Activated naive CD8-positive, alpha-beta T cell treated with anti-CD3 and anti-CD28 coated beads, Interleukin-2, amount 50 U/mL, for 16 hours (primary cell): ENCODE measurements at regions not wholly inside any gene's neighbourhood (a gene's known extent, or its start where the extent isn't known, plus 50 kb on each side); places are given as distances from the start of the nearest gene placed in this dataset.
"Not testable (repeated sequence)": the region's sequence is repeated elsewhere in the genome, so short reads cannot be mapped to it uniquely, and the experiment has no call there.

Source experiments
- DNase-seq: peaks from one replicate; pipeline ENCODE4 v3.0.0-alpha.2; 2020; ENCODE audit warnings: low read depth, low spot score

DNA sequence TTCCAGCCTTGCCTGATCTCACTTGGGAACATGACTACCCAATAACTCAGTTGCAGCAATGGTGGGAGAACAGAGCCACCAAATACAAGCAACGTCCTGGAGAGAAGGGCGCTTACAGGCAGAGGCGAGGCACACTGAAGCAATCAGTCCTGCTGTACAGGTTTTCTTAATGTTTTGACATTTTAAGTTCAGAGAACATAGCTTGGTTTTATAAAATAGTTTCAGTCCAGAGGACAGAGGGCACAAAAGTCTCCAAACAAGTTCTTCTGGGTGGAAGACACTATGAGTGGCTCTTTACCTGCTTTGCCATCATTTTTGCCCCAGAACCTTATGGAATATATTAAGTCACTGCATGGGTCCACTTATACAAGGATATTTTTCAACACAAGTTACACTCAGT, 103.4 kb upstream of the KCNG1 start:
- DNase-seq, result no peak

DNA sequence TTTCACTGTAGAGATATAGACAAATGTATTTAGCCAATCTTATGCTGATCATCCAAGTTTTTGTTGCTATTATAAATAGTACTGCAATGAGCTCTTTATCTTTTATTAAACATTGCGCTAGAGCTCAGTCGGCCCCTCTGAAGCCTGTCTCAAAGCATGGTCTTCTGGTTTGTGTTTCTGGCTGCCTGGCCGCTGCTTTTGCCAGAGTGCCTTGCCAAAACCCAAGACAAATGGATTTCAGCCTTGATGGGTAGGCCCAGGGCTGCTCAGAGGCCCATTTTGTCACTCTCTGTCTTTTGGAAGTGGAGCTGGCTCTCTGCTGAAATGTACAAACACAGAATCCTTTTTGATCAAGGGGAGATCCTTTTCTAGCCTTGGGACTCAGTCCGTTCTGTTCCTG, 102.9 kb upstream of the KCNG1 start:
- no peak for DNase-seq

- DNase-seq, result no peak
Measured at GRCh38 chr20:51125105-51125504, 102.2 kb upstream of the KCNG1 start.

DNA sequence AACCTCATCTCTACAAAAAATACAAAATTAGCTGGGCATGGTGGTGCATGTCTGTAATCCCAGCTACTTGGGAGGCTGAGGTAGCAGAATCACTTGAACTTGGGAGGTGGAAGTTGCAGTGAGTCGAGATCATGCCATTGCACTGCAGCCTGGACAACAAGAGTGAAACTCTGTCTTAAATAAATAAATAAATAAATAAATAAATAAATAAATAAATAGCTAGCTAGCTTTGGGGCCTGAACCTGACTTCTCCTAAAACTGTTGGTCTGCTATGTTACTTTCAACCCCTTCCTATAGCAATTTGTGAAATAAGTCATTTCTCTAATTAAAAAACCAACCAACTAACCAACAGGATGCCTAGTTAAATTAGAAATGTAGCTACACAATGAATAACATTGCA, 101.0 kb upstream of the KCNG1 start:
- not testable (repeated sequence) for DNase-seq

- no peak for DNase-seq
Measured at GRCh38 chr20:51122931-51123658, 100.2 kb upstream of the KCNG1 start.

GRCh38 chr20:51121901-51122412, 99.0 kb upstream of the KCNG1 start:
- no peak for DNase-seq

DNA sequence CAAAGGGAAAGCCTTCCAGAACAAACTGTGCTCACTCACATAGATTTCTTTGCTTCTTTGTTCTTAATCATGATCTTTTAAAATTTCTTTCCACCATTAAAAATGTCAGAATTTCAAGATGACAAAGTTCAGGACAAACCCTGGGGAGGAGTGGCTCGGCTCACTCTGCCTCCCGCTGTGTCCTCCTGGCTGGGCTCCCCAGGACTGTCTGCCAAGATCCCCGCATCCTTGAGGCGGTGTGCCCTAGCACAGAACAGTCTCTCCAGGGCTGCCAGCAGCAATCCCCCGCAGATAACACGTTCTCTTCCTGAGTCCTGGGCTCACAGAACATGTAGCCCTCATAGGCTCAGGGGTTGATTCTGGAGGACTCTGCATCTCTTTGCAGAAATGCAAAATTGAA, 98.4 kb upstream of the KCNG1 start:
- no peak for DNase-seq

GRCh38 chr20:51120868-51121267, 98.0 kb upstream of the KCNG1 start:
- no peak for DNase-seq

GRCh38 chr20:51120438-51120837, 97.5 kb upstream of the KCNG1 start:
- DNase-seq, result no peak

- no peak for DNase-seq
Measured at GRCh38 chr20:51119914-51120313, 97.0 kb upstream of the KCNG1 start.

DNA sequence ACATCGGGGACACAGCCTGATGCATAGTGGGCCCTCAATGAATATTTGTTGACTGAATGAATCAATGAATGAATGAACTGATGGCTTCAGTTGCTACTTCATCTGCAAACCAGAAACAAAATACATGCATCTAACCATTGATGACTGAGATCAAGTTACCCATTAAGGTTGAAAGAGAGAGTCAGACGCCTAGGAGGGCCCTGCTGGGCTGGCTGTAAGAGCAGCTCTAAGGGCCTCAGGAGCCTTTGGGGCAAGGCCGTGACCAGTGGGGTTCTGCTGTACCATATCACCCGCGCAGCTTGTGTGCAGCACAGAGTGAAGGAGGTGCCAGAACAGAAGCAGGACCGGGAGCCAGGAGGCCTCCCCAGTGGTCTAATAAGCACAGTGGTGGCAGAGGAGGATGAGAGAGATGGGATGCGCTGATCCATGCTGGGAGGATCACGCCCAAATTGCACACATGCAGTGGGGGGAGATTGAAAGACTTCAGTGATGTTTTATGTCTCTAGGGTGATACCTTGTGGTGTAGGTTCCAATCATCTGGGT, 96.1 kb upstream of the KCNG1 start:
- no peak for DNase-seq

DNA sequence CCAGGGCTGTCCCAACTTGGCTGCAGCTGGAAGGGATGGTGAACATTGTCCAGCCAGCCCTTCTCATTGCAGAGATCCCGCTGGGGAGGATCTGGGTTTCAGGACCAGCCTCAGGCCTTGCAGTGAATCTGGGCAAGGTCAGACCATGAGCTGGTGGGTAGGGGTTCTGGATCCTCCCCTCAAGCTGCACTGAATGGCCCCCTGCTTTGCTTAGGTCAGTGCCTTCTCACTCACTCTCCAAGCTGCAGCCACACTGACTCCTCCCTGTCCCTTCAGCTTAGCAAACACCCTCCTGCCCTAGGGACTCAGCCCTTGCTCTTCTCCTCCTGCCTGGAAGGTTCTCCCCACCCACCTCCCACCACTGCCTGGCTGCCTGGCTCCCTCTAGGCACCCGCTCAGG, 95.3 kb upstream of the KCNG1 start:
- no peak for DNase-seq

- DNase-seq, result no peak
Measured at GRCh38 chr20:51116765-51117686, 94.1 kb upstream of the KCNG1 start.

GRCh38 chr20:51111290-51111689, 88.4 kb upstream of the KCNG1 start:
- DNase-seq, result no peak

- no peak for DNase-seq
Measured at GRCh38 chr20:51108638-51109363, 85.9 kb upstream of the KCNG1 start.

GRCh38 chr20:51106011-51106410, 83.1 kb upstream of the KCNG1 start:
- no peak for DNase-seq

DNA sequence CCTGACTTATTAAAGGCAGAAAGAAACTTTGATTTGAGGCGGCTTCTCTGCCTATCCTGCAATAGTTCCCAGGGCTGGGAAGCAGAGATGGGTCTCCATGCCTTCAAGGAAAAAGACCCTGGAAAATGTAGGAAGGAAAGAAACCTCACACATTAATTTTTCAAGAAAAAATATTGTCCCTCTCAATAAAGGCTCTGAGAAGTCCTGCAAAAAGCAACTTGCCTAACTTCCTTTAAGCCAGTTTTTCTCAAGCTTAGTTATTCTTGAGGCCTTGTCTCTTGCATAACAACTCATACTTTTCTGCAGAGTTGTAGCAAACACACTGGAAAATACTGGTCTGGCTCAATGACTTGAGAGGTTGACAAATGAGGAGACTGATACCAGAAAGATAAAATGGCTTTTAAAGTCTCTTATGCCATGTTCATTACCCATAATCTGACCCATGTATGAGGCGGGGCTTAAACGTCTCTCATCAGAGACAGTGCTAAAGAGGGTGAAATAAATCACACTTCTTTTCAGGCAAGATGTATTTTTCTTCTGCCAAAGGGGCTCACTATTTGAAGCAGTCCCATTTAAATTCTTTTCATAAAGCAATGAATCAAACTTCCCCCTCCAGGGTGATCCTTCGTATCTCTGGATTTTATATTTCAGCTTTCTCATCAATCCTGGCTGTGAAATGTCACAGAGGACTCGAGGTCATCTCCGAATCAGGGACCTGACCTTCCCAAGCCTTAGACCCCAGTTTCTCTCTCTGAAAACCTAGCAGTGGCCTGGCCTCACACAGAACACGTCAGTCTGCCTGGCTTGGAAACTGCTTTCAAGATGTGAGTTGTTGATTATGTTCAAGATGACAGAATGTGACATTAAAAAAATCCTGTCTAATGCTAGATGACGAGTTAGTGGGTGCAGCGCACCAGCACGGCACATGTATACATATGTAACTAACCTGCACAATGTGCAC, 82.3 kb upstream of the KCNG1 start:
- no peak for DNase-seq

DNA sequence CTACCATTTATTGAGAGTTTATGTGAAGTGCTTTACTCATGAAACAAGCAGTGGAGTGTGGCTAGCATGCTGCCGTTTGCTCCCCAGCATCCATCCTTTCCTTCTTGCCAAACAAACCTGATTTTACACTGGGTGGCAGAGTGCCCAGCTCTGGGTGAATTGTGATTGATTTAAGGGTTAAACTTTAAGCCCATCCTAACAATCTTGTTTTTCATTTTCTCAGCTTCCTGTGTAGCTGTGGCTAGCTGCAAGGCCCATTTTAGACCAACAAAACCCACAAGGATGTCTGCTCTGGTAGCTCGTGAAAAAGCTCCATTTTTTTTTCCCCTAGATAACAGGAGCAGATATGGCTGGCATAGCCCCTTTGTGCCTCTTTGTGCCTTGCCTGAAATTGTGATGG, 77.7 kb upstream of the KCNG1 start:
- no peak for DNase-seq

DNA sequence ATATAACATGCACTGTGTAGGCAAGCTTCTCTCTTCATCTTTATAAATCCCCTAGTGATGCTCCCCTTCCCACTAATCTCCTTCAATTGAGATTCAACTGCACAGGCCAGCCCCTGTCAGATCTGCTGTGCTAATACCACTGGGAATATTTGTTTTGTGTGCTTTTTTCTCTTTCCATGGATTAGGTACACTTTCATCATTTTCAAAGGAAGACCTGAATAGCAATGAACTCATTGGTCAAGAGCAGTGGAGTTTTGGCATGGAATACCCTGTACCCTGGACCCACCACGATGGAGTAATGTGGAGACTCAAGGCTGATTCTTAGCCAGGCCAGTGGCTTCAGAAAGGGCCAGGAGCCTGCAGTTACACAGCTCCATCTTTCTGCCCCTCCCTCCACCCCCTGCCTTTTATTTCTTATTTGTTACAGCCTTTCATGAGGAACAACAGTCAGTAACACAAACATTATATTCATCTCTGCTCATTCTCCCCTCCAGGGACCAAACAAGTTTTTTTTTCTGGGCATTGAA, 75.4 kb upstream of the KCNG1 start:
- DNase-seq, result no peak

DNA sequence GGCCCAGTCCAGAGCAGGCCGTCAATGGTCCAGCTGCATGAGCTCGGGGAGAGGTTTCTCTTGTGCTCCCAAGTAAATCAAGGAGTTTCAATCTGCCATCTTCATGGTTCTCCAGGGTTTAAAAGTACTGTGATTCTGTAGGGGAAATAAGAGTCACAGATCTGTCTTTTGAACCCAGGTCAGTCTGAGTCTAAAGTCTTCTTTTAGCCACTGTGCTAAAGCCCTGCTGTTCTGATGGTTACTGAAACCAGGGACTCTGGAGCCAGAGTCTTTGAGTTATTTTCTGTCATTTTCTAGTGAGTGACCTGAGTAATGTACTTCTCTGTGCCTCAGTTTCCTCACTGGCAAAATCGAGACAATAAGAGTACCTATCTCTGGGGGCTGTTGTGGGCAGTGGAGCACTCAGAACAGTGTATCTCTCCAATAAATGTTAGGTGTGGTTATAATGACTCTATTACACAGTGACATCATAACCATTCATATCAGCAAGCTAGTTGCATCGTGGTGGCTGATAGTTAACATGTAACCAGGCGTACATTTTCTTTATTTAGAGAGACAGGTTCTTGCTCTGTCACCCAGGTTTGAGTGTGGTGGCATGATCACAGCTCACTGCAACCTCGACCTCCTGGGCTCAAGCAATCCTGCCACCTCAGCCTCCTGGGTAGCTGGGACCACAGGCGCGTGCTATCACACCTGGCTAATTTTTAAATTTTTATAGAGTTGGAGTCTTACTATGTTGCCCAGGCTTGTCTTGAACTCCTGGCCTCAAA, 74.6 kb upstream of the KCNG1 start:
- DNase-seq, result no peak
